ENCODE measurements at regions not wholly inside any gene's neighbourhood (a gene's known extent, or its start where the extent isn't known, plus 50 kb on each side); places are given as distances from the start of the nearest gene placed in this dataset.

GRCh38 chr18:47321815-47322214 lies 70.4 kb upstream of the SKOR2 start:
- TF ChIP-seq CTCF (IDR thresholded peaks at IDR 0.05), result no peak
- TF ChIP-seq EP300 (IDR thresholded peaks at IDR 0.05), result no peak

All from tibial nerve (tissue), 4 donors.